ENCODE measurements at regions not wholly inside any gene's neighbourhood (a gene's known extent, or its start where the extent isn't known, plus 50 kb on each side); places are given as distances from the start of the nearest gene placed in this dataset.

GRCh38 chr4:124432500-124432899 is 280.0 kb downstream of the ANKRD50 start:
- TF ChIP-seq CTCF (IDR thresholded peaks at IDR 0.05 in 8 of 11, conservative IDR thresholded peaks at IDR 0.05 in 3 of 11) (no peak), POLR2A (IDR thresholded peaks at IDR 0.05) (no peak)
